ENCODE measurements at regions not wholly inside any gene's neighbourhood (a gene's known extent, or its start where the extent isn't known, plus 50 kb on each side); places are given as distances from the start of the nearest gene placed in this dataset.

DNA sequence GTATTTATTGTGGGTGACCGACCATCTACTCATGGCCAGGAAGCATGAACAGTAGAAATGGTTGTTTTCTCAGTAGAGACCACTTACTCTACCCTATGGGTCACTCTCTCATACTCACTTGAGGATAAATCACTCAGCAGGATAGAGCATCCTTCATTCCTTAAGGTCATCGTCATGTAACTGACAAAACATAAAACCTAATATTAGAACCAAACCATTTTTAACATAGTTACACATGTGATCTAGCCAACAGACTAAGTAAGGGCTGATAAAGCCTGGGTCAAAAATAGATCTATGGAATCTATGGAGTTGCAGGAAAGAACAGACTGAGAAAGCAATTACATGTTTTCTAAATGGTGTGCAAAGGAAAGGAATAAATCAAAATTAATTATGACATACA, 769.1 kb downstream of the NTRK3 start:
- Mint-ChIP-seq H3K27me3 (ENCODE audit: low read depth in 2 of 2) (no peaks in the 10 kb centered on the region), H3K36me3 (no peaks in the 10 kb centered on the region), H3K4me1 (no peaks in the 10 kb centered on the region), H3K27ac (no peak overlapping the region), H3K9me3 (peaks cover 7 to 9% of the 10 kb centered on the region in 2 donors), H3K4me3 (no peak overlapping the region)
- DNase-seq = no peak
- no peaks in the 10 kb centered on the region for H3K9me3 ChIP-seq (ENCODE audit: control insufficient read depth, insufficient read depth, low read length)
- H3K27ac ChIP-seq (ENCODE audit: low read length) = no peak overlapping the region
- 85% methylated on average over 2 of the region's 2 CpGs for WGBS (ENCODE audit: insufficient coverage)
- intact Hi-C loops (cut with micrococcal nuclease) = no loop called here
- no peak overlapping the region for H3K4me3 ChIP-seq (ENCODE audit: low read length)
- no peaks in the 10 kb centered on the region for H3K4me1 ChIP-seq (ENCODE audit: control insufficient read depth, insufficient read depth, low read length)
- no peaks in the 10 kb centered on the region for H3K27me3 ChIP-seq (ENCODE audit: control insufficient read depth, insufficient read depth, low read length)
- no peak for ATAC-seq
- TF ChIP-seq CTCF (IDR thresholded peaks at IDR 0.05) = no peak
- no peaks in the 10 kb centered on the region for H3K36me3 ChIP-seq (ENCODE audit: control insufficient read depth, insufficient read depth, low read length)

GRCh38 chr15:87483468-87483867, 773.1 kb downstream of the NTRK3 start:
- Histone ChIP-seq H3K27ac (ENCODE audit: low read length) (no peak overlapping the region), H3K4me3 (ENCODE audit: low read length) (no peak overlapping the region), H3K9me3 (ENCODE audit: control insufficient read depth, insufficient read depth, low read length) (no peaks in the 10 kb centered on the region), H3K27me3 (ENCODE audit: control insufficient read depth, insufficient read depth, low read length) (no peaks in the 10 kb centered on the region), H3K4me1 (ENCODE audit: control insufficient read depth, insufficient read depth, low read length) (no peaks in the 10 kb centered on the region), H3K36me3 (ENCODE audit: control insufficient read depth, insufficient read depth, low read length) (no peaks in the 10 kb centered on the region)
- intact Hi-C loops (cut with micrococcal nuclease) = no loop called here
- WGBS (ENCODE audit: insufficient coverage) = no CpG with 5 or more reads among the region's 1 CpG
- no peak for ATAC-seq
- peaks cover 9 to 11% of the 10 kb centered on the region in 2 donors for H3K9me3 Mint-ChIP-seq
- no peaks in the 10 kb centered on the region for H3K27me3 Mint-ChIP-seq (ENCODE audit: low read depth in 2 of 2)
- DNase-seq = no peak
- H3K27ac Mint-ChIP-seq = no peak overlapping the region
- no peaks in the 10 kb centered on the region for H3K36me3 Mint-ChIP-seq
- H3K4me1 Mint-ChIP-seq = no peaks in the 10 kb centered on the region
- no peak for TF ChIP-seq CTCF (IDR thresholded peaks at IDR 0.05)
- H3K4me3 Mint-ChIP-seq = no peak overlapping the region

DNA sequence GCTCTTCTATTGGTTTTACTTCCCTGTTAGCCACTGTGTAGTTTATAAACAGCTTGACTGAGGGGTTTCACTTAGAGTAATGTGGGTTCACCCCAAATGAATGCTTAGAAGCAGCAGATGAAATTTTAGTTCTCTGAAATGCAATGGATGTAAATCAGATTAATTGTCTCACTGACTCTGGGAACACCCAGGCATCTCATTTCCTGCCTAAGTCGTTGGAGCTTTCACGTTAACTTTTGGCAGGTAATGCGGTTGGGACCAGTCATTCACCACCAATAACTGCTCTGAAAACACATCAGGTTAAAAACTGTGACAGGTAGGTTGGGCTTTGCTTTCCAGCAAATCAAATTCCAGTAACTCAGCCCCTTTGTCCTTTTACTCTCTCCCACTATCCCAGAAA, 775.4 kb downstream of the NTRK3 start:
- no peaks in the 10 kb centered on the region for H3K4me1 Mint-ChIP-seq
- H3K4me1 ChIP-seq (ENCODE audit: control insufficient read depth, insufficient read depth, low read length) = no peaks in the 10 kb centered on the region
- H3K9me3 ChIP-seq (ENCODE audit: control insufficient read depth, insufficient read depth, low read length) = no peaks in the 10 kb centered on the region
- no peaks in the 10 kb centered on the region for H3K27me3 Mint-ChIP-seq (ENCODE audit: low read depth in 2 of 2)
- H3K27ac Mint-ChIP-seq = no peak overlapping the region
- TF ChIP-seq CTCF (IDR thresholded peaks at IDR 0.05) = no peak
- H3K9me3 Mint-ChIP-seq = peaks cover 11 to 12% of the 10 kb centered on the region in 2 donors
- H3K27me3 ChIP-seq (ENCODE audit: control insufficient read depth, insufficient read depth, low read length) = no peaks in the 10 kb centered on the region
- DNase-seq = no peak
- H3K4me3 ChIP-seq (ENCODE audit: low read length) = no peak overlapping the region
- H3K36me3 Mint-ChIP-seq = no peaks in the 10 kb centered on the region
- H3K27ac ChIP-seq (ENCODE audit: low read length) = no peak overlapping the region
- H3K36me3 ChIP-seq (ENCODE audit: control insufficient read depth, insufficient read depth, low read length) = no peaks in the 10 kb centered on the region
- no peak overlapping the region for H3K4me3 Mint-ChIP-seq
- no peak for ATAC-seq
- WGBS (ENCODE audit: insufficient coverage) = 82% methylated on average over 3 of the region's 3 CpGs
- intact Hi-C loops (cut with micrococcal nuclease) = no loop called here

DNA sequence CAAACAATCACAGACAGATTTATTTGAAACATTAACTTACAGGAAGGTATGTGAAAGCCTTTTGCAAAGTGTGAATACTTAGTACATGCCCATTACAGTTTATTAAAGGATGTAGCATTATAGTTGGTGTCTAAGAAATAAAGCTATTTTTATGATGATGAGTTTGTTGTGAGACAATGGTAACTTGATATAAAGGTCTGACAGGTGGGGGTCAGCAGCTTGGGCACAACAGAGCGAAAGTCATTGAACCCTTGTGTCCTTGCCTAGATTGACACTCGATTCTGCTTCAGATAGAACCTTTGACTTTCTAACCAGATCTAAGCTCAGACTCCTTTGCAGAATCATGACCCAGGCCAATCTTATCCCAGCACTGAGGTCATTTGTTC, 777.9 kb downstream of the NTRK3 start:
- H3K9me3 Mint-ChIP-seq = peaks cover 11 to 12% of the 10 kb centered on the region in 2 donors
- Histone ChIP-seq H3K4me1 (ENCODE audit: control insufficient read depth, insufficient read depth, low read length) (no peaks in the 10 kb centered on the region), H3K27ac (ENCODE audit: low read length) (no peak overlapping the region), H3K4me3 (ENCODE audit: low read length) (no peak overlapping the region), H3K36me3 (ENCODE audit: control insufficient read depth, insufficient read depth, low read length) (no peaks in the 10 kb centered on the region), H3K27me3 (ENCODE audit: control insufficient read depth, insufficient read depth, low read length) (no peaks in the 10 kb centered on the region), H3K9me3 (ENCODE audit: control insufficient read depth, insufficient read depth, low read length) (no peaks in the 10 kb centered on the region)
- no peaks in the 10 kb centered on the region for H3K36me3 Mint-ChIP-seq
- ATAC-seq (no peak), DNase-seq (no peak)
- 76% methylated on average over 2 of the region's 2 CpGs for WGBS (ENCODE audit: insufficient coverage)
- no peak overlapping the region for H3K4me3 Mint-ChIP-seq
- H3K27me3 Mint-ChIP-seq (ENCODE audit: low read depth in 2 of 2) = no peaks in the 10 kb centered on the region
- TF ChIP-seq CTCF (IDR thresholded peaks at IDR 0.05) = no peak
- H3K27ac Mint-ChIP-seq = no peak overlapping the region
- H3K4me1 Mint-ChIP-seq = no peaks in the 10 kb centered on the region
- intact Hi-C loops (cut with micrococcal nuclease) = no loop called here

All from natural killer cell (primary cell).